Cerebellar cortex (tissue), 1 donor: ENCODE measurements at regions not wholly inside any gene's neighbourhood (a gene's known extent, or its start where the extent isn't known, plus 50 kb on each side); places are given as distances from the start of the nearest gene placed in this dataset.
"Not testable (repeated sequence)": the region's sequence is repeated elsewhere in the genome, so short reads cannot be mapped to it uniquely, and the experiment has no call there.

ENCODE experiments used
- DNase-seq: peaks from one replicate; pipeline ENCODE4 v3.0.0-alpha.2; 2015; ENCODE audit warnings: low spot score

GRCh38 chr1:214095896-214096295, 108.1 kb downstream of the PROX1 start:
- DNase-seq = not testable (repeated sequence)

- DNase-seq = no peak
Observed at GRCh38 chr1:214101246-214101645, 113.5 kb downstream of the PROX1 start.

- no peak for DNase-seq
Observed at GRCh38 chr1:214101828-214102227, 114.1 kb downstream of the PROX1 start.

- no peak for DNase-seq
Observed at GRCh38 chr1:214102907-214103306, 115.1 kb downstream of the PROX1 start.

DNA sequence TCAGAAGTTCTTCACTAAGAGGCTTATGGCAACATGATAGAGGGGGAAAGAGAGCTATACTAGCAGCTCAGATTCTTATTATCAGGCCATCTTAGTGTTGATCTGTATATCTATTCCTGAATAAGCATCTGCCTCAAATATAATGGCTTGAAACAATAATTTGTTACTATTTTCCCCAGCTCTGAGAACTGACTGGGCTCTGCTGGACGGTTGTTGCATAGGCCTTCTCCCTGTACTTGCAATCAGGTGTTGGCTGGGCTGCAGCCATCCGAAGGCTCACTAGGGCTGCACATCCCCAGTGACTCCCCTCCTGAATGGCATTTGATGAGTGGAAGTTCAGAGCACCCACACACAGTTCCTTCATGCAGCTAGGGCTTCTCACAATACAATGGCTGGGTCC, 116.0 kb downstream of the PROX1 start:
- DNase-seq = no peak

- no peak for DNase-seq
Observed at GRCh38 chr1:214106375-214106774, 118.6 kb downstream of the PROX1 start.

- no peak for DNase-seq
Observed at GRCh38 chr1:214107322-214108096, 119.7 kb downstream of the PROX1 start.

DNA sequence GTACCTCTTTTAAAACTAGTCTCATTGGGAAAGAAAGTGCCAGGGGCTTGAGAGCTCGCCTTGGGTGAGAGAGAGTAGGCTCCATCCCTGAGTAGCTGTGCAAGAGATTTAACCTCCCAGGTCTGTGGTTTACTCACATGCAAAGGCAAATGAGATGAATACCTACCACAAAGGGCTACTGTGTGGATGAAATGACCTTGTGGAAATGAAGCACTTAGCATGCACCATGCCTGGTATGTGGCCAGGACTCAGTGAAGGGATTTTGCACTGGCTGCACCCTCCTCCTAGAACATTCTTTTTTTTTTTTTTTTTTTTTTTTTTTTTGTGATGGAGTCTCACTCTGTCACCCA, 120.3 kb downstream of the PROX1 start:
- DNase-seq = no peak

DNA sequence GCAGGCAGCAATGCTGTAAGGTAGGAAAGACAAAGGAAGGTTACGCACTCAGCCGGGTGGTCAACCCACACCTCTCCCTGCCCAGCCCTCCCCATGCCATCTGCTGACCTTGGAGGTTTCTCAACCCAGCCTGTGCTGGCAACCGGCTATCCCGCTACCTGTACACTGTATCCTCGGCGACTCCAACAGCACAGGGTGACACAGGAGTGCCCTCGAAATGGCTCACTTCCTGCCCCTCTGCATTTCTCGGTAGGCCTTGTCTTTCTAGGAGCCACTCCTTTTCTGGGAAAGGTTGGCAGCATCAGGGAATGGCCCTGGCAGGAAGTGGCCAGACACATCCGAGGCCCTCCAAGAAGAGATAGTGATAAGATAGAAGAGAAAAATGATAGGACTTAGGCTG, 124.0 kb downstream of the PROX1 start:
- DNase-seq = no peak

DNA sequence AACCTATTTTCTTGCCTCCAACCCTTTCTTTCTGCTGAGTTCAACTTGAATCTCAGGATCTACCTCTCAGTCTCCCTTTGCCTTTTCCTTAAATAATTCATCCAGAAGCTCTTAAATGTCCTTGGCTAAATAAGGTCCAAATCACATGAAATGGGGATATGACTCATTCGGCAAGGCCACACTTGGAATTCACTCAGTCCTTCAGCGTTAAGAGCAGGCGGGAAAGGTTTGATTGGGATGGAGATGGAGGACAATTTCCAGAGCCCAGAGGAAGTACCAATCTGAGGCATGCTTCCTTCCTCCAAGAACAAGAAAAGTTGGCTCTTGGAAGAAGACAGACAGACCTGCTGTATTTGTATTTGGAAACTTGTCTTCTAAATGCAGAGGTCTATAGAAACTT, 128.5 kb downstream of the PROX1 start:
- DNase-seq = no peak

DNA sequence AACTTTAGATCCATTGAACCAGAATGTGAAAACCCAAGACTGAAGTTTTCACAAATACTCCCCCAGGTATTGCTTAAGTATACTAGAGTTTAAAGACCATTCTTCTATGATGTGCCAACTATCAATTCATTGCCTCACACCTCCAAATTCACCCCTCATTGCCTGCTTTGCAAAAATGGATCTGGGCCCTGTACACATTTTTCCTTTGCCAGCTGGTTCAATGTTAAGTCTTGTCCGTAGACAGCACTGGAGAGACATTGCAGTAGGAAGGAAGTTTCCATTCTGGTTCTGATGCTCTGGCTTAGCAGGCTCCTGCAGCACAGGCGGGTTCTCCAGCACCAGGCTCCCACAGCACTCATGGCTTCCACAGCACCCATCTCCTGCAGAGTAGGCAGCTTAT, 130.0 kb downstream of the PROX1 start:
- DNase-seq = no peak

GRCh38 chr1:214120191-214120590, 132.4 kb downstream of the PROX1 start:
- no peak for DNase-seq

DNA sequence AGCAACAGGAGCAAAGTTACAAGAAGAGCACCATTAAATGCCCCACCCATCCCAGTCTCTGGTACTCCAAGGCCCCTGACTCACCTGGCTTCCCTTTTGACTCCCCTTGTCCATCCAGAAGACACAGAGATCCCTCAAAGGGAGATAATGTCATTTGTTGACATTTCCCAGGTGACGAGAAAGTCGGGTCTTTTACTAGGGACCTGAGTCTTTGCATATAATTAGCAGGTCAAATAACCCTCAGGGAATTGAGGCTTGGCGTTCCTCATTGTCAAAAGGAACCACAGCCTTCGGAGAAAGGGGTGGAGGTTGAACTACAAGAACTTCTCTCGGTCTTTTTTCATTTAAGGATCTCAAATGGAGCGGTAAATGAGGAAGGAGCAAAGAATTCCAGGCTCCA, 133.2 kb downstream of the PROX1 start:
- no peak for DNase-seq

DNA sequence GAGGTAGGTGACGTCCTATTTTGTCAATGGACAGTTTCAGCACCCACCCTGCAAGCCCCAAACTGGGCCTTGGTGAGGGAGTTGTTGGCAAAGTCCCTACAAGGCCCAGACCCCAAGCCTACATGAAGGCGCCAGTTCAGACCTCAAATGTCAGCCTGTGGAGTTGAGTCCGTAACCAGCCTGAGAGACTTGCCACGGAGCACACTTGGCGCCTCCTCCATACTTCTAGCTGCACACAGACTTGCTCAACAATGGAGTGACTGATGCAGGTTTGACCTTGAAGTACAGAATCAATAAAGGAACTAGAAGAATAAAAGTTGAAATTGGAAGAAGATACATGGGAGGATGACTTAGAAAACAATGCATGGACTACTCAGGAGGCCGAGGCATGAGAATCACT, 134.3 kb downstream of the PROX1 start:
- DNase-seq = no peak

GRCh38 chr1:214123061-214123784, 135.4 kb downstream of the PROX1 start:
- DNase-seq = peak; percentile 73

DNA sequence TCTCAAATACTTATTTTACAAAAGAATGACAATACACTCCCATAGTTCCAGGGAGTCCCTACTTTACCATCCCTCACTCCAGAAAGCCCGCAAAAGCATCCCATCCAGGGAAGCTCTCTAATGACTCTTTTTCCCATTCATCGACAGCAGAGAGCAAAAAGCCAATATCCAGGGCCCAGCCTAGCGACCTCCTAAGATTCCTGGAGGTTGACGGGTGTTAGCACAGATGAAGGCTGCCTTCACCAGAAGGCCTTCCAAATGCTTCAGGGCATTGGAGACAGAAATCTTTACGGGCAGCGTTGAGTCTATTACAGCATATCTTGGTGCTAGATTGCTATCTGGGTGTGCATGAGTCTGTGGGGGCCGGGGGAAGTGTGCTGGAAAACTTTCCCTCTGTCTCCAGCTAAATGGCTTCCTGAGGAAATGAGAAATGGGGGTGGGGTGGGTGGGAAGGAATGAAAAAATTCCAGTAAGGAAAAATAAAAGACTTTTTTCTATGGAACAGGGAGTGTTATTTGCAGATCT, 136.6 kb downstream of the PROX1 start:
- DNase-seq = no peak

DNA sequence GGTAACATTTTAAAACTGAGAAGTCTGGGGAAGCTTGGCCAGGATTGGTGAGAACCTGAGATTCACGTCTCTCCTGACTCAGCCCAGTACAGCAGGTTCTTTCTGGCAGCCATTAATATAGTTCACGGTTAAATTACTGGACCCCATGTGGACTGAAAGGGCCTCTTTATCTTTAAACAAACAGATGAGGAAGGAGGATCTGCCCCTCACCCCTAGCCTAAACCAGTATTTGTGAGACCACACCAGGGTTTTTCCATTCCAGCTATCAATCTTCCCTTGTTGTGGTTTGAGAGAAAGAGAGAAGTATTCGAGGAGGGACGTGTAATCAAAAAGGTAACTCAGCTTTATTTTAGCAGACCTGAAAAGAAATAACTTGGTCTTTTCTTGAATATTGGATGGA, 137.1 kb downstream of the PROX1 start:
- no peak for DNase-seq

GRCh38 chr1:214125819-214126218, 138.0 kb downstream of the PROX1 start:
- DNase-seq = no peak

DNA sequence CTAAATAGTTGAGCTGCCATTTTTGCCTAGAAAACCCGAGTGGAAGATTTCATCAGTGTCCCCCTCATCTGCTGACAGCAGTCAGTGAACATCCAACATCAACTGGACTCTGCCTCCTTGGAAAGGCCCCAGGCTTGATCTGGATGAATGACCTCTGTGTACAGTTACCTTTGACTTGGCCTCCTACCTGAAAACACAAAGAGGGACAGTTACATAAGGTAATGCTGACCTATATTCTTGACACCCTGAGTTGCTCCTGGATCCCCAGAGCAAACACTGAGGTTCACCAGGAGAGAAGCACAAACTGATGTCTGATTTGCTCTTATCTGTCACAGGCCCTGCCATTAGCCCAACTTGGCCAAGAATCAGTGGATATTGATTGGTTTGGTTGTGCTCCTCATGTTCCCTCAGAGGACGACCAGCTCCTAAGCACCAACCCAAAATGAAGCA, 138.9 kb downstream of the PROX1 start:
- no peak for DNase-seq

- DNase-seq = no peak
Observed at GRCh38 chr1:214127705-214128104, 139.9 kb downstream of the PROX1 start.

- no peak for DNase-seq
Observed at GRCh38 chr1:214135886-214136285, 145.1 kb upstream of the SMYD2 start.

DNA sequence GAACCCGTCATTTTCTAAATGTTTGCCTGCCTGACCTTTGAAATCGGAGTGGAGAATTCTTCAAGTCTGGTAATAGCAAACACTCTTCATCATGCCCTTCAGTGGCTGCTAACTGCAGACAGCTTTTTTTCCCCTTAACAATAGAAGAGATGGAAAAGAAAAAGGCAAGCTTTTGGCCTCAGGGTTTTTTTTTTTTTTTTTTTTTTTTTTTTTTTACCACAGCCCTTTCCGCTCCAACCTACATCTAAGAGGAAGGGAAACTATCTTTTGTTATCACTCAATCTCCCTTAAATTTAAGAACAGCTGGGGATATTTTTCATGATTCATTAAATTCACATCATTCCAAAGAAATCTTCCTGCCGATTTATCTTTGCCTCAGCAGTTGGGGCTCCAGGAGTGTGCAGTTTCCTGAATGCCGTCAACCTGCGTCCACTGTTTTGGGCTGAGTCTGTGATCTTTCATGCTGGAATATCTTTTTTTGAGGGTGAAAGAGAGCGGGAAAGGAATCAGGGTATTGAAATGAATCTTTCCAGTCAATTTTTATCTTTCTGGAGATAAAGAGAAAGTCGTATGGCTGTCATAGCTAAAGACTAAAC, 144.5 kb upstream of the SMYD2 start:
- DNase-seq = no peak

DNA sequence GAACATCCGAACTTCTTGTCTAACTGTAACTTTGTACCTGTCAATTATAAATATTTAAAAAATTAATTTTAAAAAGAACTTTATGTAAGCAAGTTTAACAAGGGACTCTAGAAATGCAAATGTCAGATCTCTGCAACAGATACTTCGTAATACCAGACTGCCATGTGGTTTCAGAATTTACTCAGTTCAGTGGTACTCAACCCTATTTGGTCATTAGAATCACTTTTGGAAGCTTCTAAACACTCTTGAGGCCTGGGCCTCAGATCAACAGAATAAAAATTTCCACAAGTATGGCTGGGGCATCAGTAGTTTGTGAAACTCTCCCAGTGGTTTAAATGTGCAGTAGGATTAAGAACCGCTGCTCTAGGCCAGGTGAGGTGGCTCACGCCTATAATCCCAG, 139.5 kb upstream of the SMYD2 start:
- DNase-seq = no peak
